Fibroblast of skin of right biceps (primary cell): ENCODE measurements at regions not wholly inside any gene's neighbourhood (a gene's known extent, or its start where the extent isn't known, plus 50 kb on each side); places are given as distances from the start of the nearest gene placed in this dataset.

Experiments
- DNase-seq: peaks from one replicate; pipeline ENCODE4 v3.0.0-alpha.2; 2013

- DNase-seq = no peak
Observed at GRCh38 chr1:90778486-90778885, 61.4 kb upstream of the BARHL2 start.

GRCh38 chr1:90773812-90774211 lies 56.7 kb upstream of the BARHL2 start:
- DNase-seq = no peak

GRCh38 chr1:90768826-90769225 lies 51.7 kb upstream of the BARHL2 start:
- no peak for DNase-seq

DNA sequence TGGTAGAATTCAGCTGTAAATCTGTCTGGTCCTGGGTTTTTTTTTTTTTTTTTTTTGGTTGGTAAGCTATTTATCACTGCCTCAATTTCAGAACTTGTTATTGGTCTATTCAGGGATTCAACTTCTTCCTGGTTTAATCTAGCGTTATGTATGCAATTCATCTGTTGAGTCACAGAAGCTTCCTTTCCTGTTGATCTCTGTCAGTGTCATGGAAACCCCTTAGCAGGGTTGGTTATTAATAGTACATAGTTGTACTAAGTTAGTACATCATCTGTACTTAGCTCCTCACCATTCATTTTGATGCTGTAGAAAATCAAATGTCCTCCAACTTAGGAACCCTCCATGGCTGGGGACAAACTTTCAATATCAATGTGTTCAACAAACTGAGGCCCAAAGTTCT lies 51.0 kb upstream of the BARHL2 start:
- DNase-seq = no peak
